Activated naive CD4-positive, alpha-beta T cell treated with anti-CD3 and anti-CD28 coated beads for 36 hours (primary cell): ENCODE measurements at regions not wholly inside any gene's neighbourhood (a gene's known extent, or its start where the extent isn't known, plus 50 kb on each side); places are given as distances from the start of the nearest gene placed in this dataset.

Source experiments
- CTCF ChIA-PET: fragments of 350-600 bp; sonication (Branson Sonifier 250); formaldehyde crosslinking; loops from one replicate; lab custom pipeline; 2021; ENCODE audit warnings: antibody characterized with exemption; lab: Charles Lee
- DNase-seq: peaks from one replicate; pipeline ENCODE4 v3.0.0-alpha.2; 2020
- H3K27ac Mint-ChIP-seq: one replicate; pipeline ENCODE4 v1.8.0; 2021; ENCODE audit warnings: mild to moderate bottlenecking, mixed read lengths
- H3K27me3 Mint-ChIP-seq: one replicate; pipeline ENCODE4 v1.8.0; 2021; ENCODE audit warnings: low read depth, mixed read lengths
- H3K36me3 Mint-ChIP-seq: one replicate; pipeline ENCODE4 v1.8.0; 2021; ENCODE audit warnings: low read depth, mixed read lengths
- H3K4me1 Mint-ChIP-seq: one replicate; pipeline ENCODE4 v1.8.0; 2021; ENCODE audit warnings: low read depth, mixed read lengths
- H3K4me3 Mint-ChIP-seq: one replicate; pipeline ENCODE4 v1.8.0; 2021; ENCODE audit warnings: mild to moderate bottlenecking, moderate library complexity, mixed read lengths
- H3K9me3 Mint-ChIP-seq: one replicate; pipeline ENCODE4 v1.8.0; 2021; ENCODE audit warnings: mixed read lengths
- intact Hi-C: fragments of 100-400 bp; cut with micrococcal nuclease; formaldehyde crosslinking; loops from one replicate; pipeline ENCODE4 v1.15.1; 2023

DNA sequence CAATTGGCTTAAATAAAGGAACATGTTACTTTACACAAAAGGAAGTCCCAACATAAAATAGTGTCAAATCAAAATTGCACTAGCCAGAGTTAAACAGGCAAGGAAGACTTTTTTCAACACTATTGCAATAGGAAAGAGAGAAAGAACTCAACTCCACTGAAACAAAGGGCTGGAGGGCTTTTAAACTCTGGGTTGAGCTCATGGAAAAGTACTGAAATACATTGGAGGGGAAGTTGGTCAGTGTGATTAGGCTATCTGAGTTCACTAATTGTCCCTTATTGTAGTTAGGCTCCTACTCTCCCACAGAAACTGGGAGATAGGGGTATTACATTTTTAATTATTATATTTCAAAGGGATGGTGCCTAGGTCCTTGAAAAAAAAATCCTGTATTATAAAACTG lies 491.2 kb upstream of the LCORL start:
- no peaks in the 10 kb centered on the region for H3K36me3 Mint-ChIP-seq
- H3K9me3 Mint-ChIP-seq: no peaks in the 10 kb centered on the region
- DNase-seq: no peak
- no peak overlapping the region for H3K4me3 Mint-ChIP-seq
- no peaks in the 10 kb centered on the region for H3K27me3 Mint-ChIP-seq
- intact Hi-C loops: no loop called here
- H3K4me1 Mint-ChIP-seq: no peaks in the 10 kb centered on the region
- CTCF ChIA-PET: no interaction called here
- no peak overlapping the region for H3K27ac Mint-ChIP-seq

DNA sequence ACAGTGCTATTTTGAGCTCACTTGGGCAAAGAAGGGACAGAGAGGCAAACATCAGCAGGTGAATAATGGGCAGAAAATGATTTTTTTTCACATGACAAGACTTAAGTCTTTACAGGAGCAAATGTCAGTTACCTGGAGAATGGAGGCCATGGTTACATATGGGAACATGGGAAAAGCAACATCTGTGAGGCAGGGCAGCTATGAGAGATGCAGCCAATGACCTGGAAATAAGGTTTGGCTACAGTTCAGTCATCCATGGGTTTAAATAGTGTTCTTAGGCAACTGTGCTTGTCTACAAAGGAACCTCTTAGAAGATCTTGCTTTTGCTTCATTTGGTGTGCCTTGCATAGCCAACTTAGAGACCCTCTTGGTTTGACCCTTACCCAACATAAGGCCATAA lies 490.2 kb upstream of the LCORL start:
- H3K36me3 Mint-ChIP-seq: no peaks in the 10 kb centered on the region
- no peak overlapping the region for H3K27ac Mint-ChIP-seq
- CTCF ChIA-PET: no interaction called here
- no peak for DNase-seq
- H3K4me1 Mint-ChIP-seq: no peaks in the 10 kb centered on the region
- H3K9me3 Mint-ChIP-seq: no peaks in the 10 kb centered on the region
- H3K4me3 Mint-ChIP-seq: no peak overlapping the region
- intact Hi-C loops: no loop called here
- H3K27me3 Mint-ChIP-seq: no peaks in the 10 kb centered on the region

DNA sequence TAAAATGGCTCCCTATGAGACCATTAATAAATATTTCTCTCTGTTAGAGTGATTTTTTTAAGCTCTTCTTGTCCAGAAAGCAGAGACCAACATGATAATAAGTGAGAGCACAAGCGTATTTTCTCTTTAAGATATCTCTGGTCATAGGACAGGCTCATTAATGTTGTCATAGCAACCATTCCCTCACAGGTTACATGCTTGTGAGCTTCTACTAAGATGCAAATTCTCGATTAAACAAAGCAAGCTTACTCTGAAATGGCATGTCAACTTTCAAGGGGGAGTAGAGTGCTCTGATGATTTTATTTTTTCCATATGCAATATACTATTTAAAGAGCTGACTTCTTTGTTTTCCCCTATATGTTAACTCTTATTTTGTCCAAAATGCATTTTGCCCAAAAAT lies 487.2 kb upstream of the LCORL start:
- Mint-ChIP-seq H3K36me3 (no peaks in the 10 kb centered on the region), H3K27me3 (peaks cover 4% of the 10 kb centered on the region), H3K4me3 (no peak overlapping the region), H3K4me1 (no peaks in the 10 kb centered on the region), H3K27ac (no peak overlapping the region), H3K9me3 (no peaks in the 10 kb centered on the region)
- intact Hi-C loops: no loop called here
- no peak for DNase-seq
- CTCF ChIA-PET: no interaction called here

DNA sequence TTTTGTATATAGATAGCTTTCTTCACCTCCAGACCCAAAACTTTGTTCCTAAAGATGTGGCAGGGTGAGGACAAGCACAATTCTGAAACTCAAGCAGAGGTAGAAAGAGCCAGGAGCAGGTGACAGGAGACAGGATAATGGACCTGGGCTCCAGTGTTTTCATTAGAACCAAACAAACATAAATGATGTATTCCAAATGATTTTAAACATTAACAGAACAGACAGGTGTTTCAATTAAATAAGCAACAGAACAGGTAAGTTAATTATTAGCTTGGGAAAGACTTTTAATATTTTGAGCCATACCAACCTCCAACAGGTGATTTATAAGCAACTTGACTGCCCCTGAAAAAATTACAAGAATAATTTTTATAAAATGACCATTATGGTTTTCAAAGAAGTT lies 459.4 kb upstream of the LCORL start:
- no peaks in the 10 kb centered on the region for H3K27me3 Mint-ChIP-seq
- no peaks in the 10 kb centered on the region for H3K36me3 Mint-ChIP-seq

DNA sequence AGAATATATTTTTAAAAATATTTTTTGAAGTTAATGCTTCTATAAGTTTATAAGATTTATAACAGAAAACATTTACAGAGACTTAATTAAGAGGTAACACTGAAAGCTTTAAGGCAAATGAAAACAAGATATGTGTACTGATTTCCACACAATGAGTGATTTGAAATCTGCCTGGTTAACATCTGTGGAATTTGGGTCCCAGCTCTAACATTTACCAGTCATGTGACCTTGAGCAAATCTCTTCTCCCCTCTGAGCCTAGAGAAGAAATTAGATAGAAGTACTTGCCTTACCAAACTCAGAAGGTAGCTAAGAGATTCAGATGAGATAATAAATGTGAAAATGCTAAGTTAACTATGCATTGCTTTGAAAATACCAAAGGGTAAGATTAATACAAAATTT lies 458.8 kb upstream of the LCORL start:
- Mint-ChIP-seq H3K4me3 (no peak overlapping the region), H3K36me3 (no peaks in the 10 kb centered on the region), H3K27me3 (no peaks in the 10 kb centered on the region), H3K9me3 (peaks cover 12% of the 10 kb centered on the region), H3K4me1 (no peaks in the 10 kb centered on the region), H3K27ac (no peak overlapping the region)
- CTCF ChIA-PET: no interaction called here
- no peak for DNase-seq
- intact Hi-C loops: no loop called here

More for the DNA sequence above, 459.4 kb upstream of the LCORL start:
- intact Hi-C loops: no loop called here
- Mint-ChIP-seq H3K27ac (no peak overlapping the region), H3K4me1 (no peaks in the 10 kb centered on the region), H3K4me3 (no peak overlapping the region), H3K9me3 (peaks cover 13% of the 10 kb centered on the region)
- CTCF ChIA-PET: interaction anchor here (0.6 kb wide), 1 partner anchor 137 kb away, joined by 4 read pairs; no protein-coding TSS in a partner anchor
- no peak for DNase-seq

DNA sequence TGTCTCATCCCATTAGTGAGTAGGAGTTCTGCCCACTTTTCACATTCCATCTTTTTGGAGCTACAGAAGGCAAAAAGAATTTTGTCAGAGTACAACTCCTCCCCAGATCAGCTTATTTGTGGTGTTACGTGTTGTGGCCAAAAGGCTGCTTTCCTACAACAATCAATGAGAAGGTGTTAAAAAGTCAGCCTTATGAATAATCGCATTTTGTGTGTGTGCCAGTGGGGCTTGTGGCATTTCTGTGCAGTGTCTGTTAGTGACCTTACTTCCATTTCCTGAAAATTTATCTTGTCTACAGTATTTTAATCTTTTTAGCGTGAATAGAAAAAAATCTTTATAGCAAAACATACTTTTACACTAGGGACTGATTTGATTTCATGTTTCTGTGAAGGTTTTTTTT lies 458.3 kb upstream of the LCORL start:
- Mint-ChIP-seq H3K4me3 (no peak overlapping the region), H3K4me1 (no peaks in the 10 kb centered on the region), H3K27ac (no peak overlapping the region), H3K27me3 (no peaks in the 10 kb centered on the region), H3K9me3 (peaks cover 10% of the 10 kb centered on the region), H3K36me3 (no peaks in the 10 kb centered on the region)
- CTCF ChIA-PET: no interaction called here
- intact Hi-C loops: no loop called here
- DNase-seq: no peak

DNA sequence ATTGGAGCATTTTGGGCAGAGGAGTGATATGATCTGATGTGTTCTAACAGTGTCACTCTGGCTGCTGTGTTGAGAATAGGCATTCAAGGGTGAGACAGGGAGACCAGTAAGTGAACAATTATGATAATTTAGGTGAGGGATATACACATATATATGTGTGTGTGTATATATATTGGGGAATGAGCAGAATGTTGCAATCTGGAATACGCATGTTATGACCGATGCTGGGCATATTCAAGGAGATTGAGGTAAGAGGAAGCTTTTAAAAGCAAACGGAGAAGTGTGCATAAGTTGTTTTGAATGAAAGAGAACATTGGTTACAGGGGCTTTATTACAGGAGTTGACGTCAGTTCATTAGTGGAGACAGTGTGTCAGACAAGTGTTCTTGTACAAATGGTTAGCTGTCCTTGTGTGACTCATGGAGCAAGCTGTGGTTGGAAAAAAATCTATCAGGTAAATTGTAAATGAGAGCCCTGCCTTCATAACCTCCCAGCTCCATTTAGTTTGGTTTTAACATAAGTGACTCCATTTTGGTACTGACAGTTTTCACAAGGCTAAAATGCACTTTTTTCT lies 442.5 kb upstream of the LCORL start:
- no peaks in the 10 kb centered on the region for H3K9me3 Mint-ChIP-seq
- DNase-seq: no peak
- no peaks in the 10 kb centered on the region for H3K4me1 Mint-ChIP-seq
- no peak overlapping the region for H3K27ac Mint-ChIP-seq
- peaks cover 7% of the 10 kb centered on the region for H3K27me3 Mint-ChIP-seq
- intact Hi-C loops: no loop called here
- no peak overlapping the region for H3K4me3 Mint-ChIP-seq
- no peaks in the 10 kb centered on the region for H3K36me3 Mint-ChIP-seq
- CTCF ChIA-PET: no interaction called here

DNA sequence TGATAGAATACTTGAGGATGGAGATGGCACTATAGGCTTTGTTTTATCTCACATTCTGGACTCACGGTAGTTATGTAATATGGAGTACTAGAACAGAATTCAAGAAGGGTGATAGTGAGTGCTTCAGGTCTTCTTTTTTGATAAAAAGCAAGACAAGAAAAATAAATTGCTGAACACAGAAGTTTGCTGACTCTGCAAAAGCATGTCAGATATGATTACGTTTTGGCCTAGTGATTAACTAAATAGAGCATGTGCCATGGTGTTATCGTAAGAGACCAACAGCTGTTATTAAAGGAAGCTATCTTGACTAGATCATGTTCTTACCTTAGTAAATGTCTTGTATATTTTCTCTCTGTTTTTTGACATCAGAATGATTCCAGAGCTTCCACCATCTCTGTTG lies 436.9 kb upstream of the LCORL start:
- Mint-ChIP-seq H3K4me3 (no peak overlapping the region), H3K9me3 (no peaks in the 10 kb centered on the region), H3K27me3 (peaks cover 6% of the 10 kb centered on the region), H3K36me3 (no peaks in the 10 kb centered on the region), H3K27ac (no peak overlapping the region), H3K4me1 (no peaks in the 10 kb centered on the region)
- DNase-seq: no peak
- CTCF ChIA-PET: no interaction called here
- intact Hi-C loops: no loop called here

DNA sequence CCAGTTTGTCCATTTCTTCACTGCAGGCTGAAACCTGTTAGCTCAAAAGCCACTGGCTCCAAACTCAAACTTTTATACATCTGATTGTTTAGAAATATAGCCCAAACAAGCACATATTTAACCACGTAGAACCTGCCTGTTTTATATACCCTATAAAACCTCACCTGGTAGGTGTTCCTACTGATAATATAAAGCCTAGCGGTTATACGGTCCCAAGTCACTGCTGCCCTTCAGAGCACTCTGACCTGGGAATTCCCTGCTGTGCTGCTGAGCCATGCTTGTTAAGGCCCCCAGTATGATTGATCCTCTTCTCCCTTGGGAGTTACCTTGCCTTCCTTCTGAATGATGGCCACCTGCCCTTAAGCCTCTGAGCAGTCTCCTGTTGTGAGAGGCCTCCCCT lies 432.8 kb upstream of the LCORL start:
- Mint-ChIP-seq H3K4me1 (no peaks in the 10 kb centered on the region), H3K27ac (no peak overlapping the region), H3K27me3 (peaks cover 4% of the 10 kb centered on the region), H3K36me3 (no peaks in the 10 kb centered on the region), H3K4me3 (no peak overlapping the region), H3K9me3 (no peaks in the 10 kb centered on the region)
- intact Hi-C loops: no loop called here
- CTCF ChIA-PET: no interaction called here
- no peak for DNase-seq

DNA sequence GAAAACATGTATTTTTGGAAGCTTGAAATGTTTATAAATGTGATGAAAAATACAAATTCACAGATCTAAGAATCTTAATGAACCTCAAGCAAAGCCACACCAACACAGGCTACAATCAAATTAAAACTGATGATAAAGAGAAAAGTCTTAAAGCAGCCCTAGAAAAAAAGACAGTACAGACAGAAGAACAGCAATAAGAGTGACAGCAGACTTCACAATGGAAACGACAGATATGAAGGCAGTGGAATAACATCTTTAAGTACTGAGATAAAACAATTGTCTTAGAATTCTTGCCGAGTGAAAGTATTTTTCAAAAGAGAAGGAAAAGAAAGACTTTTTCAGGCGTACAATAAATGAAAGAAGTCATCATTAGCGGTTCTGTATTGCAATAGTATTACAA lies 423.6 kb upstream of the LCORL start:
- H3K27me3 Mint-ChIP-seq: no peaks in the 10 kb centered on the region
- no peak for DNase-seq
- H3K4me3 Mint-ChIP-seq: no peak overlapping the region
- no peak overlapping the region for H3K27ac Mint-ChIP-seq
- H3K9me3 Mint-ChIP-seq: peaks cover 5% of the 10 kb centered on the region
- CTCF ChIA-PET: interaction anchor here (0.5 kb wide), 1 partner anchor 18 kb away, joined by 3 read pairs; no protein-coding TSS in a partner anchor
- H3K4me1 Mint-ChIP-seq: no peaks in the 10 kb centered on the region
- H3K36me3 Mint-ChIP-seq: no peaks in the 10 kb centered on the region
- intact Hi-C loops: no loop called here

DNA sequence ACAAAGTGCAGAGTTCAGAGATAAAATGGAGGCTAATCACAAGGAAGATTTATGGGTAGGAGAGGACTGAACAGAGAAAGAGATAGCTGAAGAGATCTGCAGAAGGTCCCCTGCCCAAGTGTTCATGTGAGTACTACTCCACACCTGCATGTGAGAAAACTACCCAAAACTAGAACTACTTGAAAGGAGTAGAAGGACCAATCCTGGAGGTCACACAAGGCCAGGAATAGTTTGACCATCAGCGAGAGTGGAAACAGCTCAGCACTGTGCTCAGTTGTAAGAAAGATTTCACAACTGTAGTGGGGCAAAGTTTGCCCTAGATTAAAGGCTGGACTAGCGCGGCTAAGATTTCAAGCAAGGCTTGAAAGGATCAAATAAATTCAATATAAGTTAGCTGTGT lies 422.7 kb upstream of the LCORL start:
- Mint-ChIP-seq H3K9me3 (peaks cover 5% of the 10 kb centered on the region), H3K4me3 (no peak overlapping the region), H3K4me1 (no peaks in the 10 kb centered on the region), H3K27me3 (no peaks in the 10 kb centered on the region), H3K36me3 (no peaks in the 10 kb centered on the region), H3K27ac (no peak overlapping the region)
- DNase-seq: no peak
- intact Hi-C loops: no loop called here
- CTCF ChIA-PET: no interaction called here

DNA sequence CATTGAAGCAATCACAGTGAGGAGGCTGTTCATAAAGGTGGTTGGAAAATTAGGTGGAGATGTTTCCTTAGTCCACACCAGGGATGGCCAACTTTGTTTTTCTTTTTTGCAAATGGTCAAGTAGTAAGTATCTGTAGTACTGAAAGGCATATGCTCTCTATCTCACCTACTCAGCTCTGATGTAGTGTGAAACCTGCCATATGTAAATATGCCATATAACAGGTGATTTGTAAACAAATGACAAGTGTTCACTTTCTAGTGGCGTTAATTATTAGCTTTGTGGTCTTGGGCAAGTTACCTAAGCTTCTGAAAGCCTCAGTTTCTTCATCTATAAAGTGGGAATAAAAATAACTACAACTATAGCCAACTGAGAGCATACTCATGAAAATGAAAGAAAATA lies 421.4 kb upstream of the LCORL start:
- CTCF ChIA-PET: no interaction called here
- DNase-seq: no peak
- no peaks in the 10 kb centered on the region for H3K36me3 Mint-ChIP-seq
- no peaks in the 10 kb centered on the region for H3K27me3 Mint-ChIP-seq
- no peaks in the 10 kb centered on the region for H3K4me1 Mint-ChIP-seq
- H3K27ac Mint-ChIP-seq: no peak overlapping the region
- H3K4me3 Mint-ChIP-seq: no peak overlapping the region
- H3K9me3 Mint-ChIP-seq: peaks cover 5% of the 10 kb centered on the region
- intact Hi-C loops: no loop called here

DNA sequence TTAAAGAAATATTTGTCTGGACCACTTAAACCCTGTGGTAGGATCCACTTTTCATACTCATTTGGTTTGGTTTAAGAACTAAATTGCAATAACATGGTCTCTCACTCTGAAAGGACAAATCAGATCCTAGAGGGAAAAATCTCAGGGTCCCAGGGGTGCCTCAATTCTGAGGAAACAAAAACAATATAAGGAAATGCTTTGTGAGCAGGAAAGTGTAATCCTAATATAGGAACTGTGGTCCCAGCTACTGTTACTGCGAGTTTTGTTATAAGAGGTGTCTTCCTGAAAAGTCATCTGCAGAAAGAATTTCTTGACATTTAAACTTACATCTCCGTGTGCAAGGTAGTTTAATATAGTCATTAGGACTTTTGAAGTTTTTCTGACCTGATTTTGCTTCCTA lies 420.1 kb upstream of the LCORL start:
- peaks cover 5% of the 10 kb centered on the region for H3K9me3 Mint-ChIP-seq
- intact Hi-C loops: no loop called here
- no peaks in the 10 kb centered on the region for H3K4me1 Mint-ChIP-seq
- CTCF ChIA-PET: no interaction called here
- no peak overlapping the region for H3K4me3 Mint-ChIP-seq
- H3K27me3 Mint-ChIP-seq: no peaks in the 10 kb centered on the region
- H3K36me3 Mint-ChIP-seq: no peaks in the 10 kb centered on the region
- no peak overlapping the region for H3K27ac Mint-ChIP-seq
- DNase-seq: no peak

DNA sequence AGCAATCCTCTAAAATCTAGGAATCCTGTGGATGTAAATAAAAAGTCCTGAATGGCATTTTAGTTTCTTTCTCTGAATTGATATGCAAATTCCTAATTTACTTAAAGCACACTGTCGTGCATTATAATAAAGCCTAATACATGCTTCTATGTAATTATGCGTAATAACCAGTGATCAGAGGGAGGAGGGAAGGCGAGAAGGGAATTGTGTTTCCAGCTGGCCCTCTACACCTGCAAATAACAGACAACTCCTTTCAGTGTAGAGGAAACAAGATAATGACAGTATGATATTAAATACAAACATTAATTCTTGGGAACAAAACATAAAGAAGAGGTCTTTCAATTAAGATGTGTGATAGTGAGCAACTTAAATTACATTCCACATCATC lies 419.6 kb upstream of the LCORL start:
- Mint-ChIP-seq H3K9me3 (peaks cover 5% of the 10 kb centered on the region), H3K27me3 (no peaks in the 10 kb centered on the region), H3K36me3 (no peaks in the 10 kb centered on the region), H3K27ac (no peak overlapping the region), H3K4me3 (no peak overlapping the region), H3K4me1 (no peaks in the 10 kb centered on the region)
- CTCF ChIA-PET: no interaction called here
- intact Hi-C loops: no loop called here
- DNase-seq: no peak
